HCT116 (cell line): ENCODE measurements at regions not wholly inside any gene's neighbourhood (a gene's known extent, or its start where the extent isn't known, plus 50 kb on each side); places are given as distances from the start of the nearest gene placed in this dataset.

Experiments used
- EZH2 ChIP-seq: fragments of 200-600 bp; sonication (generic); IDR thresholded peaks from 2 replicates; pipeline ENCODE4 v1.6.1; 2017; ENCODE audit warnings: antibody characterized with exemption, mixed run types
- POLR2A ChIP-seq: IDR thresholded peaks from 2 replicates; pipeline ENCODE4 v1.7.0; 2011; ENCODE audit warnings: borderline replicate concordance; ENCODE audit not compliant: insufficient read depth, insufficient read length; ENCODE audit errors: extremely low read depth
- POLR2AphosphoS5 ChIP-seq: IDR thresholded peaks from 2 replicates; pipeline ENCODE4 v1.6.1; 2011; ENCODE audit warnings: mild to moderate bottlenecking, low read depth, low read length, moderate library complexity
- TF ChIP-seq, protein P1 (sequence below), 3 experiments: fragments of 200-600 bp in 1 of 3; sonication (generic) in 1 of 3; IDR thresholded peaks in 2 of 3; conservative IDR thresholded peaks in 1 of 3; 2 replicates each; pipeline ENCODE4 v1.5.1; 2012 to 2017; ENCODE audit warnings: low read depth in 2 of 3, low read length in 2 of 3, antibody characterized with exemption in 1 of 3, borderline replicate concordance in 1 of 3, control low read depth in 1 of 3, mild to moderate bottlenecking in 1 of 3, mixed read lengths in 1 of 3, mixed run types in 1 of 3, moderate library complexity in 1 of 3; ENCODE audit not compliant: insufficient read depth in 1 of 3
- TF ChIP-seq, protein P2 (sequence below): IDR thresholded peaks from 2 replicates; pipeline ENCODE4 v1.6.1; 2012

GRCh38 chr12:77742631-77743030 is 88.1 kb upstream of the NAV3 start:
- TF ChIP-seq POLR2A, result no peak
- TF ChIP-seq POLR2AphosphoS5, result no peak
- TF ChIP-seq, protein P1, sequence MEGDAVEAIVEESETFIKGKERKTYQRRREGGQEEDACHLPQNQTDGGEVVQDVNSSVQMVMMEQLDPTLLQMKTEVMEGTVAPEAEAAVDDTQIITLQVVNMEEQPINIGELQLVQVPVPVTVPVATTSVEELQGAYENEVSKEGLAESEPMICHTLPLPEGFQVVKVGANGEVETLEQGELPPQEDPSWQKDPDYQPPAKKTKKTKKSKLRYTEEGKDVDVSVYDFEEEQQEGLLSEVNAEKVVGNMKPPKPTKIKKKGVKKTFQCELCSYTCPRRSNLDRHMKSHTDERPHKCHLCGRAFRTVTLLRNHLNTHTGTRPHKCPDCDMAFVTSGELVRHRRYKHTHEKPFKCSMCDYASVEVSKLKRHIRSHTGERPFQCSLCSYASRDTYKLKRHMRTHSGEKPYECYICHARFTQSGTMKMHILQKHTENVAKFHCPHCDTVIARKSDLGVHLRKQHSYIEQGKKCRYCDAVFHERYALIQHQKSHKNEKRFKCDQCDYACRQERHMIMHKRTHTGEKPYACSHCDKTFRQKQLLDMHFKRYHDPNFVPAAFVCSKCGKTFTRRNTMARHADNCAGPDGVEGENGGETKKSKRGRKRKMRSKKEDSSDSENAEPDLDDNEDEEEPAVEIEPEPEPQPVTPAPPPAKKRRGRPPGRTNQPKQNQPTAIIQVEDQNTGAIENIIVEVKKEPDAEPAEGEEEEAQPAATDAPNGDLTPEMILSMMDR (IDR thresholded peaks at IDR 0.05 in 2 of 3, conservative IDR thresholded peaks at IDR 0.05 in 1 of 3; ENCODE audit: borderline replicate concordance in 1 of 3, insufficient read depth in 1 of 3, low read depth in 2 of 3, low read length in 2 of 3), result no peak
- TF ChIP-seq EZH2, result no peak
- TF ChIP-seq, protein P2, sequence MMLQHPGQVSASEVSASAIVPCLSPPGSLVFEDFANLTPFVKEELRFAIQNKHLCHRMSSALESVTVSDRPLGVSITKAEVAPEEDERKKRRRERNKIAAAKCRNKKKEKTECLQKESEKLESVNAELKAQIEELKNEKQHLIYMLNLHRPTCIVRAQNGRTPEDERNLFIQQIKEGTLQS, result no peak
